Neural progenitor cell (in vitro differentiated cells): ENCODE measurements at regions not wholly inside any gene's neighbourhood (a gene's known extent, or its start where the extent isn't known, plus 50 kb on each side); places are given as distances from the start of the nearest gene placed in this dataset.

ENCODE experiments used
- EZH2 ChIP-seq: fragments of 200-600 bp; sonication (generic); IDR thresholded peaks from 2 replicates; pipeline ENCODE4 v1.6.1; 2017; ENCODE audit warnings: antibody characterized with exemption, mild to moderate bottlenecking, moderate library complexity
- EZH2phosphoT487 ChIP-seq: fragments of 200-600 bp; sonication (generic); IDR thresholded peaks from 2 replicates; pipeline ENCODE4 v1.6.1; 2017; ENCODE audit warnings: antibody characterized with exemption
- TF ChIP-seq, protein P1 (sequence below): fragments of 200-600 bp; sonication (generic); IDR thresholded peaks from 2 replicates; pipeline ENCODE4 v1.5.1; 2017; ENCODE audit warnings: antibody characterized with exemption, mild to moderate bottlenecking

DNA sequence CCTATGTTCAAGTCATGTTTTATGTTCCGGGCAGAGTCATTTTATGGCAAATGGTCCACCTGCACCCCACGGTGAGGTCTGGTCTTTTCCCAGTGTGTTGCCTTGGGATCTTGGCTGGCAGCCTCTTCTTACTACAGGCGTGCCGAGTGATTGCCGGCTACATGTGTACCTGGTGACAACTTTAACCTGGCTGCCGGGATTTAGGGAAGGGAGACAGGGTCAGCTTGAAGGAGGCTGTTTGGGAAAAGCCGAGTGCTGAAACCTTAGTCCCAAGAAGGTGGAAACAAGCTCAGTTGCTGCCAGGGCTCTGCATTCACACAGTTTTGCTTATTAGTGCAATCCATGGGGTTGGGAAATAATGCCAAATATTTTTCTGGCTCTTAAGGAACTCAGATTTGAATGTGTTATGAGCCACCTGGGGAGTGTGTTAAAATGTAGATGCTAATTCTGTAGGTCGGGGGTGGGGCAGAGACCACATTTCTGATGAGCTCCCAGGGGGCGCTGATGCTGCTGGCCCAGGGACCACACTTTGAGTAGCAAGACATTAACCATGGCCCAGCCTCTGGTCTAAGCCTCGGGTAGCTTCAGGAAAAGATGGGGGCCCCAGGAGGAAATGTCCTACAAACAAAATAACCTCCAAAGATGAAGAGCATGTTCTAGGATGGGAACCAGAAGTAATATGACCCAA lies 179.6 kb downstream of the TBX5 start:
- TF ChIP-seq EZH2: no peak
- TF ChIP-seq EZH2phosphoT487: no peak
- TF ChIP-seq, protein P1, sequence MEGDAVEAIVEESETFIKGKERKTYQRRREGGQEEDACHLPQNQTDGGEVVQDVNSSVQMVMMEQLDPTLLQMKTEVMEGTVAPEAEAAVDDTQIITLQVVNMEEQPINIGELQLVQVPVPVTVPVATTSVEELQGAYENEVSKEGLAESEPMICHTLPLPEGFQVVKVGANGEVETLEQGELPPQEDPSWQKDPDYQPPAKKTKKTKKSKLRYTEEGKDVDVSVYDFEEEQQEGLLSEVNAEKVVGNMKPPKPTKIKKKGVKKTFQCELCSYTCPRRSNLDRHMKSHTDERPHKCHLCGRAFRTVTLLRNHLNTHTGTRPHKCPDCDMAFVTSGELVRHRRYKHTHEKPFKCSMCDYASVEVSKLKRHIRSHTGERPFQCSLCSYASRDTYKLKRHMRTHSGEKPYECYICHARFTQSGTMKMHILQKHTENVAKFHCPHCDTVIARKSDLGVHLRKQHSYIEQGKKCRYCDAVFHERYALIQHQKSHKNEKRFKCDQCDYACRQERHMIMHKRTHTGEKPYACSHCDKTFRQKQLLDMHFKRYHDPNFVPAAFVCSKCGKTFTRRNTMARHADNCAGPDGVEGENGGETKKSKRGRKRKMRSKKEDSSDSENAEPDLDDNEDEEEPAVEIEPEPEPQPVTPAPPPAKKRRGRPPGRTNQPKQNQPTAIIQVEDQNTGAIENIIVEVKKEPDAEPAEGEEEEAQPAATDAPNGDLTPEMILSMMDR: no peak
